Lower leg skin (tissue), 3 donors: ENCODE measurements at regions not wholly inside any gene's neighbourhood (a gene's known extent, or its start where the extent isn't known, plus 50 kb on each side); places are given as distances from the start of the nearest gene placed in this dataset.

Experiments
- CTCF ChIP-seq, 3 donors: fragments of 450-650 bp; IDR thresholded peaks; one replicate each; pipeline ENCODE4 v1.5.1; 2016; ENCODE audit warnings: antibody characterized with exemption in 3 of 3, mild to moderate bottlenecking in 3 of 3, moderate library complexity in 2 of 3
- POLR2A ChIP-seq, 2 donors: fragments of 450-650 bp; IDR thresholded peaks; one replicate each; pipeline ENCODE4 v1.6.1; 2016 to 2017; ENCODE audit warnings: antibody characterized with exemption in 2 of 2, mild to moderate bottlenecking in 1 of 2, moderate library complexity in 1 of 2

GRCh38 chr20:22353586-22353985 is 230.8 kb downstream of the FOXA2 start:
- no peak for TF ChIP-seq CTCF (IDR thresholded peaks at IDR 0.05)
- no peak for TF ChIP-seq POLR2A (IDR thresholded peaks at IDR 0.05)
